ENCODE measurements at regions not wholly inside any gene's neighbourhood (a gene's known extent, or its start where the extent isn't known, plus 50 kb on each side); places are given as distances from the start of the nearest gene placed in this dataset.
"Not testable (repeated sequence)": the region's sequence is repeated elsewhere in the genome, so short reads cannot be mapped to it uniquely, and the experiment has no call there.

DNA sequence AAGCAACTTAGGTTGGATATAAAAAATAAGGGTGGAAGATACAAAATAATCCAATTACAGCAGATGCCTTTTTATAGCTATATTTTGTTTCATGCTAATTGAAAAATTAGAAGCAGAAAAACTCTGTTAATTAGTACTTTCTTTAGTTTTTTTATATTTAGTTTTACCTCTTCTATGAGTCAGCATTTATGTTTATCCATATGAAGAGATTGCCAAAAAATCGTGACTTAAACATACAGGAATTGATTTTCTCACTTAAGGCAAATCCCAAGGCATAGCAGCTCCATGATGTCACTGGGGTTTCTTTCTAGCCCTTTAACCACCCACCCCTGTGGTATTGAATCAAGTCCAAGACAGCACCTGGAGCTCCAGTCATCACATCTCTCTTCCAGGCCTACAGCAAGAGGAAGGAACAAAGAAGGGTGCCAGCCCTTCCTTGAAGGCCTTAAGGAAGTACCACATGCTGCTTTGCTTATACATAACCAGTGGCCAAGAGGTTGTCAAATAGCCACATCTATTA lies 365.8 kb upstream of the TENM3 start:
- DNase-seq = no peak
- Histone ChIP-seq H3K27me3 (ENCODE audit: control insufficient read depth, insufficient read depth, low read length) (no peaks in the 10 kb centered on the region), H3K9me3 (ENCODE audit: control insufficient read depth in 2 of 2, low read length in 2 of 2) (no peaks in the 10 kb centered on the region), H3K27ac (ENCODE audit: insufficient read depth, low read length, poor library complexity, severe bottlenecking) (no peak overlapping the region), H3K4me1 (ENCODE audit: control insufficient read depth, insufficient read depth, low read length, poor library complexity, severe bottlenecking) (no peaks in the 10 kb centered on the region), H3K36me3 (ENCODE audit: control insufficient read depth, insufficient read depth, low read length) (no peaks in the 10 kb centered on the region), H3K4me3 (ENCODE audit: low read depth, low read length) (no peak overlapping the region)
- ATAC-seq (ENCODE audit: low read depth in 2 of 2) = no peak
- H3K36me3 Mint-ChIP-seq = no peaks in the 10 kb centered on the region
- no peak overlapping the region for H3K27ac Mint-ChIP-seq
- no peaks in the 10 kb centered on the region for H3K27me3 Mint-ChIP-seq
- H3K4me3 Mint-ChIP-seq = no peak overlapping the region
- H3K4me1 Mint-ChIP-seq = no peaks in the 10 kb centered on the region
- peaks cover 0 to 20% (median 2%) of the 10 kb centered on the region in 7 donors for H3K9me3 Mint-ChIP-seq

DNA sequence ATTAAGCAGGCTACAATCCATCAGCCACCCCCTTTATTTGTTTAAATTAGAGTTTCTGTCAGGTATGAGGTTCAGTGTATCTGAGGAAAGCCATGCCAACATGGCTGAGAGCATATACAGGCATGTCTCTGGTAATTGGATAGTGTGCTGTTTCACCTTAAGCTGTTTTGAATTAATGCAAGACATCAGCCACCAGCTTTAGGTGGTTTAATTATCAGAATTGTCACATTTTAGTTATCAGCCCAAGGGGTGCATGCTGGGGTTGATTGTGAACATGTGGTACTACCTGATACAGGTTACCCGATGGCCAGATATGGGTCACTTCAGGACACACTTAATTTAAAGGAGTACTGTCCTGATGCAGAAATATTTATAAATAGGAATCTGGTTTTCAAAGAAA lies 353.2 kb upstream of the TENM3 start:
- Mint-ChIP-seq H3K4me1 (no peaks in the 10 kb centered on the region), H3K36me3 (no peaks in the 10 kb centered on the region), H3K27me3 (no peaks in the 10 kb centered on the region), H3K9me3 (peaks cover 0 to 12% (median 7%) of the 10 kb centered on the region in 7 donors), H3K4me3 (no peak overlapping the region), H3K27ac (no peak overlapping the region)
- no peak for DNase-seq
- no peaks in the 10 kb centered on the region for H3K4me1 ChIP-seq (ENCODE audit: control insufficient read depth, insufficient read depth, low read length, poor library complexity, severe bottlenecking)
- H3K27me3 ChIP-seq (ENCODE audit: control insufficient read depth, insufficient read depth, low read length) = no peaks in the 10 kb centered on the region
- no peaks in the 10 kb centered on the region for H3K36me3 ChIP-seq (ENCODE audit: control insufficient read depth, insufficient read depth, low read length)
- no peak overlapping the region for H3K4me3 ChIP-seq (ENCODE audit: low read depth, low read length)
- H3K27ac ChIP-seq (ENCODE audit: insufficient read depth, low read length, poor library complexity, severe bottlenecking) = no peak overlapping the region
- no peaks in the 10 kb centered on the region for H3K9me3 ChIP-seq (ENCODE audit: control insufficient read depth in 2 of 2, low read length in 2 of 2)
- no peak for ATAC-seq (ENCODE audit: low read depth in 2 of 2)

DNA sequence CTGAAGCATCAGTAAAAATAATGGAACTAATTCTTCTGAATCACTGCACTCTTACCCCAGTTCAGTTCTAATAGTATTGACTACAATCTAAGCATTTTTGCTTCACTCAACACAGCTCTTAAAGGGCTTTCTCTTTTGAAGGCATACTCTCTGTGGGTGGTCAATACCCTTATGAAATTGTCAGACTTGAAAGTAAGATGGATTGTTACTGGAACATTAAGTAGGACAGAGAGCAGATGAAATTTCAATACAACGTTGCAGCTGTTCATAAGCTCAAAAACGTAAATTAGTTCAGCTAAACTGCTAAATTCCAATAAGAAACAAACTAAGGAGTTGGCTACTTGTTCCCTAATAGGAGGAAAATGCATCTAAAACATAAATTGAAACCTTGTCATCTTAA lies 352.3 kb upstream of the TENM3 start:
- H3K4me3 Mint-ChIP-seq = no peak overlapping the region
- DNase-seq (no peak), ATAC-seq (ENCODE audit: low read depth in 2 of 2) (no peak)
- H3K9me3 Mint-ChIP-seq = peaks cover 0 to 12% (median 8%) of the 10 kb centered on the region in 7 donors
- Histone ChIP-seq H3K36me3 (ENCODE audit: control insufficient read depth, insufficient read depth, low read length) (no peaks in the 10 kb centered on the region), H3K4me1 (ENCODE audit: control insufficient read depth, insufficient read depth, low read length, poor library complexity, severe bottlenecking) (no peaks in the 10 kb centered on the region), H3K4me3 (ENCODE audit: low read depth, low read length) (no peak overlapping the region), H3K27me3 (ENCODE audit: control insufficient read depth, insufficient read depth, low read length) (no peaks in the 10 kb centered on the region), H3K27ac (ENCODE audit: insufficient read depth, low read length, poor library complexity, severe bottlenecking) (no peak overlapping the region), H3K9me3 (ENCODE audit: control insufficient read depth in 2 of 2, low read length in 2 of 2) (no peaks in the 10 kb centered on the region)
- H3K27ac Mint-ChIP-seq = no peak overlapping the region
- no peaks in the 10 kb centered on the region for H3K4me1 Mint-ChIP-seq
- no peaks in the 10 kb centered on the region for H3K36me3 Mint-ChIP-seq
- no peaks in the 10 kb centered on the region for H3K27me3 Mint-ChIP-seq

DNA sequence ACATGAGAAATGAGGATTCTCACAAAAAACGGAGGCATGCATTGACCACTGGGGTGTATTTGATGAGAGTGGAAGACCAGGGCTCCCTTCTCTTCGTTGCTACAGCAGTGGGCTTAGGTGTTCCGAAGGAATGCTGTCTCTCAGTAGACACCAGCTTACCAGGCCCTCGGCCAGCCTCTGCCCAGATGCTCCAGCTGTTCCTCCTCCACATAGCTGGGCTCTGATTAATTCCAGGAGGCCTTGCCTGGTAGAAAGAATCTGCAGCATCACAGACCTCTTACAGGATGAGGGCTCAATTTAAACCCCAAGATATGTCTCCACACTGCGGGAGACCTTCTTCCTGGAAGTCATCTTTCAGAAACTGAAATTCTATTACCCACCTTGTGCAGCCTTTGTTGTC lies 346.6 kb upstream of the TENM3 start:
- Mint-ChIP-seq H3K9me3 (peaks cover 1 to 14% (median 8%) of the 10 kb centered on the region in 7 donors), H3K27me3 (no peaks in the 10 kb centered on the region), H3K4me1 (no peaks in the 10 kb centered on the region), H3K27ac (no peak overlapping the region), H3K4me3 (no peak overlapping the region), H3K36me3 (peaks cover 3% of the 10 kb centered on the region)
- ATAC-seq (ENCODE audit: low read depth in 2 of 2) = no peak
- Histone ChIP-seq H3K4me1 (ENCODE audit: control insufficient read depth, insufficient read depth, low read length, poor library complexity, severe bottlenecking) (no peaks in the 10 kb centered on the region), H3K36me3 (ENCODE audit: control insufficient read depth, insufficient read depth, low read length) (no peaks in the 10 kb centered on the region), H3K27ac (ENCODE audit: insufficient read depth, low read length, poor library complexity, severe bottlenecking) (no peak overlapping the region), H3K4me3 (ENCODE audit: low read depth, low read length) (no peak overlapping the region), H3K9me3 (ENCODE audit: control insufficient read depth in 2 of 2, low read length in 2 of 2) (no peaks in the 10 kb centered on the region), H3K27me3 (ENCODE audit: control insufficient read depth, insufficient read depth, low read length) (no peaks in the 10 kb centered on the region)
- no peak for DNase-seq

DNA sequence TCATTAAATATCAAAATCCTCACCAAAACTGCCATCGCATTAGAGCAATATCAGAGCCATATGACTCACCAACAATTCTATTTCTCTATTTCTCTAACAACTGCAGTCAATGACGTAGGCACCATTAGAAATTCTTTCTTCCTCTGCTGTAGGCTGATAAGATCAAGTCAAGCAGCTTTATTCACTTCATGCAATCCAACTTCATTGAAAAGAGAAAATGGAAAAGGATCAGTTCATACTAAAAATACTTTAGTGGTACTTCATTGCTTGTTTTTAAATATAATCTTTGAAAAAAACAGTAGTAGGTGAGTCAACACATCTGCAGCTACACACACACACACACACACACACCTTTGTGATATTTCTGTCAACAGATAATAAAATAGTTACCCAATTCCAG lies 345.3 kb upstream of the TENM3 start:
- peaks cover 3% of the 10 kb centered on the region for H3K36me3 Mint-ChIP-seq
- no peak for ATAC-seq (ENCODE audit: low read depth in 2 of 2)
- Histone ChIP-seq H3K4me3 (ENCODE audit: low read depth, low read length) (no peak overlapping the region), H3K9me3 (ENCODE audit: control insufficient read depth in 2 of 2, low read length in 2 of 2) (no peaks in the 10 kb centered on the region), H3K27ac (ENCODE audit: insufficient read depth, low read length, poor library complexity, severe bottlenecking) (no peak overlapping the region), H3K27me3 (ENCODE audit: control insufficient read depth, insufficient read depth, low read length) (no peaks in the 10 kb centered on the region), H3K36me3 (ENCODE audit: control insufficient read depth, insufficient read depth, low read length) (no peaks in the 10 kb centered on the region), H3K4me1 (ENCODE audit: control insufficient read depth, insufficient read depth, low read length, poor library complexity, severe bottlenecking) (no peaks in the 10 kb centered on the region)
- no peaks in the 10 kb centered on the region for H3K27me3 Mint-ChIP-seq
- no peak overlapping the region for H3K4me3 Mint-ChIP-seq
- H3K27ac Mint-ChIP-seq = no peak overlapping the region
- no peak for DNase-seq
- H3K4me1 Mint-ChIP-seq = no peaks in the 10 kb centered on the region
- peaks cover 0 to 20% (median 8%) of the 10 kb centered on the region in 7 donors for H3K9me3 Mint-ChIP-seq

DNA sequence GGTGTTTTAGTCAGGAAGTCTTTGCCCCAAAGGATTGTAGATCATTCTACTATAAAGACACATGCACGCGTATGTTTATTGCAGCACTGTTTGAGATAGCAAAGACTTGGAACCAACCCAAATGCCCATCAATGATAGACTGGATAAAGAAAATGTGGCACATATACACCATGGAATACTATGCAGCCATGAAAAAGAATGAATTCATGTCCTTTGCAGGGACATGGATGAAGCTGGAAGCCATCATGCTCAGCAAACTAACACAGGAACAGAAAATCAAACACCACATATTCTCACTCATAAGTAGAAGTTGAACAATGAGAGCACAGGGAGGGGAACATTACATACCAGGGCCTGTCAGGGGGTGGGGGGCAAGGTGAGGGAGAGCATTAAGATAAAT lies 340.8 kb upstream of the TENM3 start:
- H3K27me3 ChIP-seq (ENCODE audit: control insufficient read depth, insufficient read depth, low read length); H3K4me1 Mint-ChIP-seq; H3K4me1 ChIP-seq (ENCODE audit: control insufficient read depth, insufficient read depth, low read length, poor library complexity, severe bottlenecking); H3K9me3 ChIP-seq (ENCODE audit: control insufficient read depth in 2 of 2, low read length in 2 of 2); H3K27ac ChIP-seq (ENCODE audit: insufficient read depth, low read length, poor library complexity, severe bottlenecking); H3K4me3 Mint-ChIP-seq; H3K36me3 Mint-ChIP-seq; H3K27me3 Mint-ChIP-seq; H3K36me3 ChIP-seq (ENCODE audit: control insufficient read depth, insufficient read depth, low read length); ATAC-seq (ENCODE audit: low read depth in 2 of 2); DNase-seq; H3K27ac Mint-ChIP-seq; H3K4me3 ChIP-seq (ENCODE audit: low read depth, low read length): not testable (repeated sequence)
- peaks cover 3 to 37% (median 14%) of the 10 kb centered on the region in 7 donors for H3K9me3 Mint-ChIP-seq

DNA sequence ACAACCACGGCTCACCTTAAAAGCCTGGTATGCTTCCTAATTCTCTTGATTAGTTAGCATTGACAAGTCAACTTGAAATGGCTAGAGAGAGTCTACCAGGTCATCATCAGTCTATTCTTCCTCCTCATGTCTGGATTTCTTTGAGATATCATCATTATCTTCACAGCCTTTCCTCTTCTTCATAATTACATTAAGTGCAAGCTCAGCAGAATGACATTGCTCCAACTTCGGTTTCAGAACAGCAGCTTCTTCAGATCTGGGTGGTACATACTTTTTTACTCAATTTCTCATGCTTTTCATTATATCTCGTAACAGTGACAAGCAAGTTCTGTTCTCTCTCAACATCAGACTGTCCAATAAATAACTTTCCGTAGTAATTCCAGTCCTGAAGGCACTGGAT lies 337.5 kb upstream of the TENM3 start:
- H3K4me3 Mint-ChIP-seq = no peak overlapping the region
- H3K9me3 ChIP-seq (ENCODE audit: control insufficient read depth in 2 of 2, low read length in 2 of 2) = peaks cover 0 to 3% of the 10 kb centered on the region in 2 experiments
- peaks cover 3% of the 10 kb centered on the region for H3K36me3 Mint-ChIP-seq

DNA sequence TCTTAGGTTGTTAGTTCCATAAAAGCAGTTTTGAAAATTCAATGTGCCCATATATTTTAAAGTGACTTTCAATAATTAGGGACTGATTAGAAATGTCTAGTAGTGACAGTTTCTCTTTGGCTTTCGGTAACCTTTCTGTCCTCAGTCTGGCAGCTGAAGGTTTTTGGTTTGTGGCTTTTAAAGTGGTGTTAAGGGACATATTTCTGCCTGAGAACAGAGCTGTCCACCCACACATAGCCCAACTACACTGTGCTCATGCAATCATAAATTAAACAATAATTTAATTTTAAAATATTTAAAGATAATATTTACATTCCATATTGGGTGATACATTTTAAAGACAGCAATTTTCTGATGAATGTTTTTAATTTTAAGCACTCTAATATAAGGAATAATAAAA lies 335.0 kb upstream of the TENM3 start:
- DNase-seq (no peak), ATAC-seq (ENCODE audit: low read depth in 2 of 2) (no peak)
- Mint-ChIP-seq H3K27ac (no peak overlapping the region), H3K36me3 (no peaks in the 10 kb centered on the region), H3K4me1 (no peaks in the 10 kb centered on the region), H3K27me3 (no peaks in the 10 kb centered on the region), H3K4me3 (no peak overlapping the region), H3K9me3 (peaks cover 6 to 44% (median 12%) of the 10 kb centered on the region in 7 donors)
- no peaks in the 10 kb centered on the region for H3K36me3 ChIP-seq (ENCODE audit: control insufficient read depth, insufficient read depth, low read length)
- H3K4me1 ChIP-seq (ENCODE audit: control insufficient read depth, insufficient read depth, low read length, poor library complexity, severe bottlenecking) = no peaks in the 10 kb centered on the region
- H3K9me3 ChIP-seq (ENCODE audit: control insufficient read depth in 2 of 2, low read length in 2 of 2) = peaks cover 2 to 3% of the 10 kb centered on the region in 2 experiments
- no peaks in the 10 kb centered on the region for H3K27me3 ChIP-seq (ENCODE audit: control insufficient read depth, insufficient read depth, low read length)
- no peak overlapping the region for H3K27ac ChIP-seq (ENCODE audit: insufficient read depth, low read length, poor library complexity, severe bottlenecking)
- H3K4me3 ChIP-seq (ENCODE audit: low read depth, low read length) = no peak overlapping the region

More for the DNA sequence above, 337.5 kb upstream of the TENM3 start:
- H3K27me3 Mint-ChIP-seq = no peaks in the 10 kb centered on the region
- no peaks in the 10 kb centered on the region for H3K4me1 Mint-ChIP-seq
- H3K36me3 ChIP-seq (ENCODE audit: control insufficient read depth, insufficient read depth, low read length) = no peaks in the 10 kb centered on the region
- no peak overlapping the region for H3K4me3 ChIP-seq (ENCODE audit: low read depth, low read length)
- no peaks in the 10 kb centered on the region for H3K27me3 ChIP-seq (ENCODE audit: control insufficient read depth, insufficient read depth, low read length)
- peaks cover 5 to 38% (median 14%) of the 10 kb centered on the region in 7 donors for H3K9me3 Mint-ChIP-seq
- ATAC-seq (ENCODE audit: low read depth in 2 of 2) (no peak), DNase-seq (no peak)
- no peaks in the 10 kb centered on the region for H3K4me1 ChIP-seq (ENCODE audit: control insufficient read depth, insufficient read depth, low read length, poor library complexity, severe bottlenecking)
- H3K27ac Mint-ChIP-seq = no peak overlapping the region
- H3K27ac ChIP-seq (ENCODE audit: insufficient read depth, low read length, poor library complexity, severe bottlenecking) = no peak overlapping the region
